ENCODE measurements at regions not wholly inside any gene's neighbourhood (a gene's known extent, or its start where the extent isn't known, plus 50 kb on each side); places are given as distances from the start of the nearest gene placed in this dataset.

DNA sequence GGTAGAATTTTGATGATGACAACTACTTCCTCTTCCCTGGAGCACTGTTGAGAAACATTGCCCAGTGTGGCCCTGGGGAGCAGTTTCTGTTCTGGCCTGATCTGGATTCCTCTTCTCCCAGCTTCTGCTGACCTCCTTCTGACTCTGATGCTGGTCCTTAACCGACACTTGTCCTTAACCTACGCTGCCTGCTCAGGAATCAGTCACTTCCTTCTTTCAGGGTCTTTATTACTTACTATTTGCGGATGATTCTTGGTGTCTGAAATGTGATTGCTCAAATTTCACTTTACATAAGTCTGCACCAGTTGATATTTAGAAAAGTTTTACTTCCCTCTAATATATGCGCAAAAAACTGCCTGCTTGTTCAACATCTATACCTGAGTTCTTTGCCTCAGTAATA is 164.1 kb downstream of the PTEN start:
- Histone ChIP-seq H3K9me3 (ENCODE audit: insufficient read depth in 2 of 2, low read depth in 1 of 2, low read length in 1 of 2) (no peaks in the 10 kb centered on the region), H4K5ac (ENCODE audit: insufficient read length, low read depth, low read length) (no peak overlapping the region), H3K18ac (ENCODE audit: extremely low read depth, low read length) (no peak overlapping the region), H2BK20ac (ENCODE audit: low read length) (no peak overlapping the region), H4K20me1 (replicated peaks in 1 of 2; ENCODE audit: control insufficient read depth in 1 of 2, insufficient read depth in 2 of 2, low read length in 2 of 2) (no peaks in the 10 kb centered on the region), H4K8ac (ENCODE audit: extremely low read depth, insufficient read depth, low read length) (no peak overlapping the region), H3K79me2 (ENCODE audit: control insufficient read depth in 1 of 2, insufficient read depth in 2 of 2, low read length in 2 of 2) (no peaks in the 10 kb centered on the region; a peak in 1 of 4 replicates), H2BK12ac (ENCODE audit: low read depth, low read length) (no peak overlapping the region), H4K91ac (replicated peaks; ENCODE audit: insufficient read length, low read length) (no peak overlapping the region), H3K23me2 (ENCODE audit: low read depth, low read length) (no peaks in the 10 kb centered on the region), H3K56ac (replicated peaks; ENCODE audit: insufficient read length, low read depth, low read length) (no peak overlapping the region), H2AFZ (ENCODE audit: low read length) (no peak overlapping the region), H3K4me2 (ENCODE audit: insufficient read depth in 1 of 2, low read depth in 2 of 2, low read length in 2 of 2) (no peak overlapping the region), H3K27ac (ENCODE audit: low read depth, low read length) (no peak overlapping the region), H3K9ac (replicated peaks in 1 of 4; ENCODE audit: extremely low read depth in 1 of 4, low read depth in 3 of 4, low read length in 3 of 4) (no peak overlapping the region), H3K23ac (ENCODE audit: insufficient read length) (no peak overlapping the region), H3K4me1 (replicated peaks in 1 of 4; ENCODE audit: control insufficient read depth in 3 of 4, insufficient read depth in 4 of 4, low read length in 3 of 4) (0 out of 7 replicates have a peak, but pooled peaks cover 0 to 2% (median 0%) of the 10 kb centered on the region in 4 experiments), H3K4ac (replicated peaks; ENCODE audit: insufficient read length, low read depth, low read length) (no peak overlapping the region), H3K79me1 (ENCODE audit: low read depth, low read length) (no peaks in the 10 kb centered on the region), H3K14ac (ENCODE audit: insufficient read length) (no peak overlapping the region), H2BK15ac (ENCODE audit: low read length) (no peak overlapping the region), H3K4me3 (ENCODE audit: extremely low read depth in 1 of 4, insufficient read depth in 2 of 4, low read depth in 3 of 4, low read length in 4 of 4) (no peak overlapping the region), H2BK120ac (replicated peaks; ENCODE audit: low read depth, low read length) (no peak overlapping the region), H2BK5ac (ENCODE audit: low read depth, low read length) (no peak overlapping the region), H3K27me3 (replicated peaks in 1 of 4; ENCODE audit: control insufficient read depth in 3 of 4, extremely low read depth in 1 of 4, insufficient read depth in 3 of 4, low read length in 3 of 4) (no peaks in the 10 kb centered on the region), H3K36me3 (ENCODE audit: control insufficient read depth in 2 of 4, insufficient read depth in 4 of 4, low read length in 3 of 4) (no peaks in the 10 kb centered on the region), H2AK5ac (ENCODE audit: low read depth, low read length) (no peak overlapping the region)
- no peak for DNase-seq (ENCODE audit: low read depth in 1 of 2, low spot score in 2 of 2)
- no peak for FAIRE-seq
- 89% methylated on average over 4 of the region's 4 CpGs; no CpG with 5 or more reads in 1 of the 2 experiments for WGBS, 2 experiments (ENCODE audit: extremely low coverage in 1 of 2, insufficient coverage in 1 of 2, insufficient read length in 1 of 2, insufficient replicate concordance in 2 of 2, low coverage in 1 of 2, low lambda C conversion rate in 2 of 2, missing lambda C conversion rate in 1 of 2)
- ChIA-PET POLR2A (ENCODE audit: partially characterized antibody) (interaction anchor here (0.6 to 0.9 kb wide), 2 partner anchors 17 to 160 kb away, joined by 3 to 4 read pairs; no protein-coding TSS in a partner anchor), CTCF (ENCODE audit: partially characterized antibody) (no interaction called here)
- TF ChIP-seq YY1 (IDR thresholded peaks at IDR 0.05; ENCODE audit: low read depth, low read length), result no peak
- TF ChIP-seq SP4 (IDR thresholded peaks at IDR 0.05; ENCODE audit: low read length), result no peak
- no peak for TF ChIP-seq SP1 (IDR thresholded peaks at IDR 0.05; ENCODE audit: low read depth, low read length)
- TF ChIP-seq ASH2L (IDR thresholded peaks at IDR 0.05; ENCODE audit: low read length), result no peak
- no peak for TF ChIP-seq SIRT6 (IDR thresholded peaks at IDR 0.05; ENCODE audit: low read length)
- TF ChIP-seq RFX5 (IDR thresholded peaks at IDR 0.05; ENCODE audit: borderline replicate concordance, low read depth, low read length), result no peak
- TF ChIP-seq CREB1 (IDR thresholded peaks at IDR 0.05), result no peak
- TF ChIP-seq SIX5 (IDR thresholded peaks at IDR 0.05; ENCODE audit: low read depth, low read length), result no peak

Measured in H1 (cell line).